ENCODE measurements at regions not wholly inside any gene's neighbourhood (a gene's known extent, or its start where the extent isn't known, plus 50 kb on each side); places are given as distances from the start of the nearest gene placed in this dataset.
A peak's percentile ranks its signal among the peaks of the same experiment; 100 is the strongest.

- DNase-seq (no peak), ATAC-seq (peak in 1 of 2 donors; percentile 38)
- intact Hi-C loops (cut with DNase I; ENCODE audit: low total_unique reads) (no loop called here), in situ Hi-C loops (cut with MboI; ENCODE audit: low sequenced_read_pairs in 4 of 4) (no loop called here)
- no peaks in the 10 kb centered on the region for H3K27me3 ChIP-seq
- H3K9me3 ChIP-seq, result no peaks in the 10 kb centered on the region
- no peak overlapping the region for H3K27ac ChIP-seq
- no peak for TF ChIP-seq CTCF (IDR thresholded peaks at IDR 0.05 in 4 of 5, conservative IDR thresholded peaks at IDR 0.05 in 1 of 5)
- TF ChIP-seq POLR2A (IDR thresholded peaks at IDR 0.05), result no peak
- H3K4me1 ChIP-seq, result peaks cover 9 to 13% of the 10 kb centered on the region in 2 donors
- no peak overlapping the region for H3K4me3 ChIP-seq
- H3K36me3 ChIP-seq, result no peaks in the 10 kb centered on the region
Measured at GRCh38 chr1:212179394-212180076, 105.7 kb upstream of the PPP2R5A start.

DNA sequence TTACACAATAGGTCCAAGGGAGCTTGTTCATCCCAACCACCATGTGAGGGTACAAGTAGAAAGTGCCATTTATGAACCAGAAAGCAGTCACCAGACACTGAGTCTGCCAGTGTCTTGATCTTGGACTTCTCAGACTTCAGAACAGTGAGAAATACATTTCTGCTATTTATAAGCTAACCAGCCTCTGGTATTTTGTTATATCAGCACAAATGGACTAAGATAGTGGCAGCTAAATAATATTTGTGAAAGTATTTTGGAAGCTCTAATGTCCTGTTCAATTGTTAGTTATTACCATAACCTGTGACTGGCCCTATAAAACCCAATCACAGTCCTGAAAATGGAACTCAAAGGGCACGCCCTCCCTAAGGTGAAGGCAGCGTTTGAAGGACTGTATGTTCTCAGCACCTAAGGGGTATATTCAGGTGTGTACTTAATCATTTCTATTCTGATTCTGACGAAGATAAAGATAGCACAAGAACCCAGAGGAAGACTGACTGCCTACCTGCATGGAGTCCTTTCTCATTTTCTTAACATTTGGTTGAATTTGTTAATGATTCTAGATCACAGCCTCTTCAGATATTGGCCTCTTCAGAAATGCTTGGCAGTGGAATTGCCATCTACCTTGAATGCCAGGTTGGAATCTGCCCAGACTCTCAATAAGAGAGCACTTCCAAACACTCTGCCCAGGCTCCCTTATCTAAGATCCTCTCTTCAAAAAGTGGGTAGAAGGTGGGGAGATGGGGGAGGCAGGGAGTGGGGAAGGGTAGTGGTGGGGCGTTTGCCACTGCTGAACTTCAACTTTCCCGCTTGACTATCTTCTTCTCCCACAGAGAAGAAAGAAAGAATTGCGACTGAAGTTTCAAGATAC lies 104.0 kb upstream of the PPP2R5A start:
- TF ChIP-seq POLR2A (IDR thresholded peaks at IDR 0.05) (no peak), CTCF (IDR thresholded peaks at IDR 0.05 in 4 of 5, conservative IDR thresholded peaks at IDR 0.05 in 1 of 5) (no peak)
- in situ Hi-C loops (cut with MboI; ENCODE audit: low sequenced_read_pairs in 4 of 4), result no loop called here
- Histone ChIP-seq H3K4me3 (no peak overlapping the region), H3K9me3 (no peaks in the 10 kb centered on the region), H3K36me3 (no peaks in the 10 kb centered on the region), H3K27me3 (no peaks in the 10 kb centered on the region), H3K27ac (no peak overlapping the region), H3K4me1 (peaks cover 9 to 13% of the 10 kb centered on the region in 2 donors)
- intact Hi-C loops (cut with DNase I; ENCODE audit: low total_unique reads), result no loop called here
- no peak for DNase-seq
- no peak for ATAC-seq

DNA sequence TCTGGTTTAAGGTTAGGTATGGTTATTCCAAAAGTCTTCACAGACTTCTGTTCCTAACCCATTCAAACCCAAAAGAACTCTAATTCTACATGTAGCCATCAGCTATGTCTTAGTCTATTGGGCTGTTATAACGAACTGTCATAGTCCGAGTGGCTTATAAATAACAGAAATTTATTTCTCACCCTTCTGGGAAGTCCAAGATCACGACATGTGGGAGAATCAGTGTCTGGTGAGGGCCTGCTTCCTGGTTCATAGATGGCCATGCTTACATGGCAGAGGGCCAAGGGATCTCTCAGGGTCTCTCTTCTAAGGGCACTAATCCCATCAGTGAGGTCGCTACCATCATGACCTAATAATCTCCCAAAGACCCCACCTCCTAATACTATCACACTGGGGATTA lies 103.0 kb upstream of the PPP2R5A start:
- no peak for TF ChIP-seq POLR2A (IDR thresholded peaks at IDR 0.05)
- Histone ChIP-seq H3K4me3 (no peak overlapping the region), H3K9me3 (no peaks in the 10 kb centered on the region), H3K4me1 (peaks cover 9 to 13% of the 10 kb centered on the region in 2 donors), H3K36me3 (no peaks in the 10 kb centered on the region), H3K27me3 (no peaks in the 10 kb centered on the region), H3K27ac (no peak overlapping the region)
- in situ Hi-C loops (cut with MboI; ENCODE audit: low sequenced_read_pairs in 4 of 4) (no loop called here), intact Hi-C loops (cut with DNase I; ENCODE audit: low total_unique reads) (no loop called here)
- ATAC-seq (no peak), DNase-seq (no peak)

DNA sequence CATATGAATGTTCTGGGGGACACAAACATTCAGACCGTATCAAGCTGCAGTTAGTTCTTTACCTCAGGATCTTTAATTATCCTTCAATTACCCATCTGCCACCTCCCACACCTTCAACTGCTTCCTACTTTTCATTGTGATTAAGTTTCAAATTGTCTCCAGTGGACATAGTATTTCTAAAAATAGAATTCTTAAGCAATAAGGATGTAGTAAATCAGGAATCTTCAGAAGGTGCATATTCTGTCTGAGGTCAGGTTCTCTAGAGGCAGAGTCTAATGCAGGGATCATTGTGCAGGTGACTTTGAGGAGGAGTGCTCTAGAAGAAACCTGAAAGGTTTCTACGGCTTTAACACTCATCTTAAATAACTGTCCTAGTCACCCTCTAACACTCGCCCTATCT lies 102.6 kb upstream of the PPP2R5A start:
- DNase-seq (no peak), ATAC-seq (peak; percentile 53 to 78)
- no peak overlapping the region for H3K4me3 ChIP-seq
- H3K9me3 ChIP-seq, result no peaks in the 10 kb centered on the region
- peaks cover 9 to 15% of the 10 kb centered on the region in 2 donors for H3K4me1 ChIP-seq
- intact Hi-C loops (cut with DNase I; ENCODE audit: low total_unique reads) (no loop called here), in situ Hi-C loops (cut with MboI; ENCODE audit: low sequenced_read_pairs in 4 of 4) (no loop called here)
- no peaks in the 10 kb centered on the region for H3K36me3 ChIP-seq
- no peaks in the 10 kb centered on the region for H3K27me3 ChIP-seq
- TF ChIP-seq POLR2A (IDR thresholded peaks at IDR 0.05), result no peak
- TF ChIP-seq CTCF (IDR thresholded peaks at IDR 0.05 in 4 of 5, conservative IDR thresholded peaks at IDR 0.05 in 1 of 5), result no peak
- H3K27ac ChIP-seq, result no peak overlapping the region

- Histone ChIP-seq H3K36me3 (no peaks in the 10 kb centered on the region), H3K9me3 (no peaks in the 10 kb centered on the region), H3K27ac (peak overlapping the region in 1 of 4 donors; percentile 46), H3K27me3 (no peaks in the 10 kb centered on the region), H3K4me3 (no peak overlapping the region), H3K4me1 (peaks cover 24 to 30% of the 10 kb centered on the region in 2 donors)
- DNase-seq (no peak), ATAC-seq (no peak)
- in situ Hi-C loops (cut with MboI; ENCODE audit: low sequenced_read_pairs in 4 of 4), result no loop called here
- intact Hi-C loops (cut with DNase I; ENCODE audit: low total_unique reads), result no loop called here
- TF ChIP-seq POLR2A (IDR thresholded peaks at IDR 0.05) (no peak), CTCF (IDR thresholded peaks at IDR 0.05 in 4 of 5, conservative IDR thresholded peaks at IDR 0.05 in 1 of 5) (no peak)
Measured at GRCh38 chr1:212186427-212187207, 98.6 kb upstream of the PPP2R5A start.
